ENCODE measurements at regions not wholly inside any gene's neighbourhood (a gene's known extent, or its start where the extent isn't known, plus 50 kb on each side); places are given as distances from the start of the nearest gene placed in this dataset.

DNA sequence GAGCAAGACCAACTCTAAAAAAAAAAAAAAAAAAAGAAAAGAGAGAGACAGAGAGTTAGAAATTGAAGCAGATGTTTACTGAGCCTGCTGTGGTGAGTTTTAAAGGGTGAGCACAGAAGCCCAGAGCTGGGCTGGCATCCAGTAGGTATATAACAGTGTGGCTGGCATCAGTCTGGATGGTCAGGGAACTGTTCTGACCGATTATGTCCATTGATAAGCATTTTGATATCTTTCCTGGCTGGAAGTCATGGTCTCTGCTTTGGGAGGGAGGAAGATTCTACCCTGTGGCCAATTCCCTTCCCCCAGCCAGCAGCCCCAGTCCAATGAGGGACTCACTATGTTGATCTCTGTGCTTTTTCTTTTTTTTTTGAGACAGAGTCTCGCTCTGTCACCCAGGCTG is 65.2 kb upstream of the PODXL start:
- CTCF ChIA-PET, result interaction anchor here (0.5 to 0.6 kb wide), 2 partner anchors 18 to 236 kb away, joined by 4 to 8 read pairs; no protein-coding TSS in a partner anchor

More for the DNA sequence above, 65.2 kb upstream of the PODXL start:
- Histone ChIP-seq H3K27me3 (ENCODE audit: control insufficient read depth, insufficient read depth, low read length) (no peaks in the 10 kb centered on the region; the same call in 1 of the 2 replicates), H3K27ac (ENCODE audit: insufficient read depth, low read length) (no peak overlapping the region), H2AFZ (replicated peaks; ENCODE audit: low read length, poor library complexity) (no peak overlapping the region), H3K4me3 (ENCODE audit: insufficient read depth, low read depth, low read length) (no peak overlapping the region), H3K56ac (ENCODE audit: extremely low read depth, insufficient read depth, low read length) (no peak overlapping the region), H2BK15ac (ENCODE audit: low read depth, low read length) (no peak overlapping the region), H2BK20ac (ENCODE audit: low read depth, low read length) (no peak overlapping the region), H3K9ac (ENCODE audit: low read depth, low read length) (no peak overlapping the region), H2BK120ac (ENCODE audit: low read depth, low read length) (no peak overlapping the region), H2BK5ac (ENCODE audit: low read depth, low read length, poor library complexity, severe bottlenecking) (no peak overlapping the region), H3K18ac (ENCODE audit: low read depth, low read length) (no peak overlapping the region), H2AK9ac (replicated peaks; ENCODE audit: low read depth, low read length, poor library complexity) (no peak overlapping the region), H4K5ac (ENCODE audit: low read depth, low read length) (no peak overlapping the region), H3K14ac (replicated peaks; ENCODE audit: low read depth, low read length) (no peak overlapping the region), H2AK5ac (ENCODE audit: low read depth, low read length) (no peak overlapping the region), H3K9me1 (ENCODE audit: insufficient read depth, low read length) (peaks cover 13% of the 10 kb centered on the region), H3K4me2 (ENCODE audit: low read depth, low read length) (no peak overlapping the region), H3K23ac (ENCODE audit: low read depth, low read length) (no peak overlapping the region), H3K4ac (ENCODE audit: low read depth, low read length) (no peak overlapping the region), H4K91ac (ENCODE audit: insufficient read depth, low read depth, low read length) (no peak overlapping the region), H3K79me1 (ENCODE audit: low read depth in 1 of 2, low read length in 2 of 2) (no peaks in the 10 kb centered on the region), H4K8ac (ENCODE audit: low read depth in 2 of 2, low read length in 2 of 2) (no peak overlapping the region), H3K4me1 (ENCODE audit: control insufficient read depth, insufficient read depth, low read length) (peaks cover 6% of the 10 kb centered on the region), H3K36me3 (ENCODE audit: control insufficient read depth, insufficient read depth, low read length) (no peaks in the 10 kb centered on the region), H3K9me3 (ENCODE audit: control insufficient read depth, insufficient read depth, low read length) (no peaks in the 10 kb centered on the region), H4K20me1 (ENCODE audit: insufficient read depth, low read length) (no peaks in the 10 kb centered on the region)
- POLR2A ChIA-PET (ENCODE audit: unreplicated experiment), result no interaction called here
- dilution Hi-C loops (cut with HindIII; ENCODE audit: low sequenced_read_pairs, unreplicated experiment) (no loop called here), intact Hi-C loops (cut with micrococcal nuclease) (no loop called here), in situ Hi-C loops (cut with MboI; ENCODE audit: low sequenced_read_pairs) (no loop called here)
- no peak for ATAC-seq (ENCODE audit: low read depth)
- TF ChIP-seq, protein P1, sequence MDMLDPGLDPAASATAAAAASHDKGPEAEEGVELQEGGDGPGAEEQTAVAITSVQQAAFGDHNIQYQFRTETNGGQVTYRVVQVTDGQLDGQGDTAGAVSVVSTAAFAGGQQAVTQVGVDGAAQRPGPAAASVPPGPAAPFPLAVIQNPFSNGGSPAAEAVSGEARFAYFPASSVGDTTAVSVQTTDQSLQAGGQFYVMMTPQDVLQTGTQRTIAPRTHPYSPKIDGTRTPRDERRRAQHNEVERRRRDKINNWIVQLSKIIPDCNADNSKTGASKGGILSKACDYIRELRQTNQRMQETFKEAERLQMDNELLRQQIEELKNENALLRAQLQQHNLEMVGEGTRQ (IDR thresholded peaks at IDR 0.05; ENCODE audit: low read depth, low read length), result no peak
- TF ChIP-seq, protein P2, sequence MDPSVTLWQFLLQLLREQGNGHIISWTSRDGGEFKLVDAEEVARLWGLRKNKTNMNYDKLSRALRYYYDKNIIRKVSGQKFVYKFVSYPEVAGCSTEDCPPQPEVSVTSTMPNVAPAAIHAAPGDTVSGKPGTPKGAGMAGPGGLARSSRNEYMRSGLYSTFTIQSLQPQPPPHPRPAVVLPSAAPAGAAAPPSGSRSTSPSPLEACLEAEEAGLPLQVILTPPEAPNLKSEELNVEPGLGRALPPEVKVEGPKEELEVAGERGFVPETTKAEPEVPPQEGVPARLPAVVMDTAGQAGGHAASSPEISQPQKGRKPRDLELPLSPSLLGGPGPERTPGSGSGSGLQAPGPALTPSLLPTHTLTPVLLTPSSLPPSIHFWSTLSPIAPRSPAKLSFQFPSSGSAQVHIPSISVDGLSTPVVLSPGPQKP (IDR thresholded peaks at IDR 0.05; ENCODE audit: borderline replicate concordance, low read depth, low read length), result no peak
- no peak for TF ChIP-seq FOS (IDR thresholded peaks at IDR 0.05; ENCODE audit: low read depth, low read length)
- BruUV-seq (replicated peaks), result no TSS peak
- no peak for DNase-seq
- WGBS, 2 experiments (ENCODE audit: extremely low coverage in 2 of 2, insufficient read length in 1 of 2), result no CpG with 5 or more reads among the region's 2 CpGs

All from IMR-90 (cell line).